ENCODE measurements at regions not wholly inside any gene's neighbourhood (a gene's known extent, or its start where the extent isn't known, plus 50 kb on each side); places are given as distances from the start of the nearest gene placed in this dataset.
"Not testable (repeated sequence)": the region's sequence is repeated elsewhere in the genome, so short reads cannot be mapped to it uniquely, and the experiment has no call there.

DNA sequence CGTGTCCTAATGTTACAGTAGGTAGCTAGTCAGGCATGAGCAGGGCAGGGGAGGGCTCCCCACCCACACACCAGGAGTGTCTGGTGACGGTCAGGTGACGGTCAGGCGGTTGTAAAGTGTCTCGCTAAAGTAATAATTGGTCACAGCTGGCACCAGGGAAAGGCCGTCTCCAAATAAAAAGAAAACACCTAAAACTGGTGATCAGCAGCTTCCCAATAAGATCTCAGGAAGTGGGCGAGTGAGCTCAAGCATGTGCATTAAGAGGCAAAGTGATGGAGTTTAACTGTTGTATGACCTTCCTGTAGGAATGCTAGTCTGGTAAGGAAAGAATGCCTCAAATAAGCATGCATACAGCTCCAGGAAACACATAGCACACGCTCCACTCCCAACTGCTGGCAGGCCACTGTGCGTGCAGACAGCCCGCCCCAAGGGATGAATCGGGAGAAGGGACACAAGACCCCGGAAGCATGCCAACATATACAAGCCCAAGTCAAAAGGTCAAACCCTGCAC lies 177.1 kb downstream of the RNF144A start:
- peak; percentile 57 for DNase-seq (ENCODE audit: low spot score)

DNA sequence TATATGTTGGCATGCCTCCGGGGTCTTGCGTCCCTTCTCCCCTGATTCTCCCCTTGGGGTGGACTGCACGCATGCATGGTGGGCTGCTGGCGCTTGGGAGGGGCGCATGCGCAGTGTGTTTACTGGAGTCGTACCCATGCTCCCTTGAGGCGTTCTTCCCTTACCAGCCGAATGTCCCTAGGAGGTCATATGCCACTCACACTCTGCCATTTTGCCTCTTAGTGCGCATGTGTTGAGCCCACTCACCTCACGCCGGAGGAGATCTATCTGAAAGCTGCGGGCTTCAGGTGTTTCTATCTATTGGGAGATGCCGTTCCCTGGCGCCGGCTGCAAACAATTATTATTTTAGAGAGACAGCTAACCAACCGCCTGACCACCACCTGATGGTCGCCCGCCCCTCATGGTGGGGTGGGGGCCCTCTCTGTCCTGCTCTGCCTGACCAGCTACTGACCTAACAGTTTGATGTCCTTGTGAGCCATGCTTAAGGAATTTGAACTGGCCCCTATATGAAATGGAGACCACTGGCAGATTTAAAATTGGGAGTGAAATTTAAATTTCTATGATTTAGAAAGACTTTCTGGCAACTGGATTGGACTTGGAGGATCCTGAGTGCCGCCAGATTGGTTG lies 179.6 kb downstream of the RNF144A start:
- DNase-seq (ENCODE audit: low spot score), result no peak

DNA sequence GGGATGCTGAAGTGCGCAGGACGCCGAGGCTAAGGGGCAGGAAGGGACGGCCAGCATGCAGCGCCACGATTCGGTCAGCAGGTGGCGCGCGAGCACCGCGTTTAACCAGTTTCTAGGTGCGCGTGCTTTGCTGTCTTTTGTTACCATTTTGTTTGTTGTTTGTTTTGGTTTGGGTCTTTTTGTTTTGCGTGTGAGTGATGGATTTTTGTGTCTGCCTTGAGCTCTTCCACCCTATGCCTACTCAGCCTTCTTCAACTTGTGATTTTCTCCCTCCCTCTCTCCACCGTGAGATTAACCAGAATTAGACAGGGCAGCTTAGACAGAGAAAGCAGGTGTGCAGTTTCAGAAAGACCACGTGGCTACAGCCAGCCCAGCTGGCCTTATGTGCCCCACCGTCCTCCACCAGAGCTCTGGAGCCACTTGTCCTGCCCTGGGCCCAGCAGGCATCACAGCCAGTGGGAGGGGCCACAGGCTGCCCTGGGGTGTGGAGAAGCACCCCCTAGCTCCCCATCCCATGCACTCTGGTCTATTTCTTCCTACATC lies 180.2 kb downstream of the RNF144A start:
- peak; percentile 82 for DNase-seq (ENCODE audit: low spot score)

DNA sequence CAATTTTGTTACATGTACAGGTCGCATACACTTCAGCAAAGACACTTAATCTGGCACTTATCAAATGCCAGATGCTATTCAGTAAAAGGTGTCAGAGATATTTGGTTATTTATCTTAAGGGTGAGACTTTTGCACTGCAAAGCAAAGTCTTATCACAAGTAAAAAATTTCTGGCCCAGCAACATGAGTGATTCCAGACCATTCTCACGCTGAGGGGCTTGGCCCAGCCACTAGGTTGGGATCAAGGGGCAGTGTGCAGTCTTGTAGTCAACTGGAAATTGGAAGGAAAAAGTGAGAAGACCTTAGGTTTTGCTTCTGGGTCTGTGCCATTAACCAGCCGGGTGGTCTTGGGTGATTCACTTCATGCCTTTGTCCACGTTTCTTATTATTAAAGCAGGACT lies 181.6 kb downstream of the RNF144A start:
- DNase-seq (ENCODE audit: low spot score), result no peak

DNA sequence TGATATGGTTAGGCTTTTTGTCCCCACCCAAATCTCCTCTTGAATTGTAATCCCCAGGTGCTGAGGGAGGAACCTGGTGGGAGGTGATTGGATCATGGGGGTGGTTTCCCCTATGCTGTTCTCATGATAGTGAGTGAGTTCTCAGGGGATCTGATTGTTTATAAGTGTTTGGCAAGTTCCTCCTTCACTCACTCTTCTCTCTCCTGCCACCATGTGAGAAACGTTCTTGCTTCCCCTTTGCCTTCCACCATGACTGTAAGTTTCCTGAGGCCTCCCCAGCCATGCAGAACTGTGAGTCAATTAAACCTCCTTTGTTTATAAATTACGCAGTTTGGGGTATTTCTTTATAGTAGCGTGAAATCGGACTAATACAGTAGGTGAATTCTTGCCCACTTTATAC lies 182.5 kb downstream of the RNF144A start:
- not testable (repeated sequence) for DNase-seq (ENCODE audit: low spot score)

DNA sequence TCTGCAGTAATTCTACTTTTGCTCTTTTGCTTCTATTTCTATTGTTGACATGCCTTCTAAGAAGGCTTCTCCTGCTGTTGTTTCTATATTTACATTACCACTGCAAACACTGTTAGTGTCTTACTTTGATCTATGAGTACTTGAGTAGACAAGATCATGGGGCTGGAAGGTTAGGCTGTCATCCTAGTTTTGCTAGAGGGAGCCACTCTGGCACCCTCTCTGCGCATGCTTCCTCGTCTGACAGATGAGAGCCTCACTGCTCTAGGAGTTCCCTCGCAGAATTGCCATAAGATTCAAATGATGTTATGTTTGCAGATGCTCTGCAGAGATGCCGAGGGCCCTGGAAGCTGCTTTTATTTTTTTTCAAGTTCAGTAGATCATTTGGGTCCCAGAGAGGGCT lies 185.6 kb downstream of the RNF144A start:
- DNase-seq (ENCODE audit: low spot score), result no peak

DNA sequence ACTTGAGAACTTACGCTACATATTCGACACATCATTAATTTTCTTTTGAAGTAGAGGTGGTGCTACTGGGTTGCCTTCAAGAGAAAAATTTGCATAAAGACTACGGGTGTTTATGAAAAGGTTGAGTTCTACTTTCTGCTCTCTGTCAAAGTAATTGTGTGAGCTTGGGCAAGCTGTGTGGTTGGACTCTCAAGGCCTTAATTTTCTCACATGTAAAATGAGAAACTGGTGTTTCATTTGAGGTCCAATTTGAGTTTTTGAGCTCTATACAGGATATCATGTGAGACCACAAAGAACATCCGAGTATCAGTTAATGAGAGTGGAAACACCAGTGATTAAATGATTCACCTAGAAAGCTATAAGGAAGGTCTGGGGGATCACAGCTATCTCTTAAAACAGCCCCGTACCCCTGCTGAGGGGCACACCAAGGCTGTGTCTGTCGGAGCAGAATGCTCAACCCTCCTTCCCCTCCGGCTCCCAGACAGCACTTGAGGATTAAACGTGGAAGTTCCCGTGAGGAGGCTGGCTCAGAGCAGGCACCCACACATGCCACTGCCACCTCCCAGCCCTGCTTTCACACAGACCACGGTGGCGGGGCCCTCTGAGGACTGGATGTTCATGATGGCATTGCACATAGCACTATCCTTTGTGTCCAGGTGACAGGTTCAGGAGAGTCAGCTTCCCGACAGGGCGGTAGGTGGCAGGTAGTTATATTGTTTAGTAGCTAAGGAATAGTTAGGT lies 191.8 kb downstream of the RNF144A start:
- DNase-seq (ENCODE audit: low spot score), result no peak

DNA sequence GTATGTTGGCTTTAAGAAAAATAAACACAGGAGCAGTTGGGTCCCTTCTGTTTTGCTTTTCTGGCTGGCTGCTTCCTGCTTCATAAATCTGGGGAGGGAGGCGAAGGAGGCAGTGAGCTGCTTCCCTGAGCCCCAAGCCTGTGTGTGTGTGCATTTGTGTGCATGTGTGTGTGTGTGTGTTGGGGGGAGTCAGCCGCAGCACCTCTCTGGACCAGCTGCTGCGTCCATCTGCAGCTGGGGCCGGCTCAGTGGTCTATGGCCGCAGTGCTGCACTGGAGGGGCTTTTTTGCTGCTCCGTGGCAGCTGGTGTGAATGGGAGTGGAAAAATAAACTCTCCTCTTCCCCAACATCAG lies 192.3 kb downstream of the RNF144A start:
- no peak for DNase-seq (ENCODE audit: low spot score)

DNA sequence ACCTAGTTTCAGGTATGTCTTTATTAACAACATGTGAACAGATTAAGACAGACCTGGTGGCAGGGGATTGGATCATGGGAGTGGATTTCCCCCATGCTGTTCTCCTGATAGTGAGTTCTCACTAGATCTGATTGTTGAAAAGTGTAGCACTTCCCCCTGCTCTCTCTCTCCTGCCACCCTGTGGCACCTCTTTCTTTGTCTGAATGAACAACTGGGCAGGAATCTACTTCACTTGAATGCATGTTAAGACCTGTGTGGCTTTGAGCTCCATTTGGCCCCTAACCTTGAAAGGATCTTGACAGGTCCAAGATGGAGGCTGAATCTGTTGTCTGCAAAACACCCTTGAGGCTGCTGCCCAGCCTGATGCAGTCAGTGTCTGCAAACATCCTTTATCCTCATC lies 194.4 kb downstream of the RNF144A start:
- DNase-seq (ENCODE audit: low spot score), result no peak

DNA sequence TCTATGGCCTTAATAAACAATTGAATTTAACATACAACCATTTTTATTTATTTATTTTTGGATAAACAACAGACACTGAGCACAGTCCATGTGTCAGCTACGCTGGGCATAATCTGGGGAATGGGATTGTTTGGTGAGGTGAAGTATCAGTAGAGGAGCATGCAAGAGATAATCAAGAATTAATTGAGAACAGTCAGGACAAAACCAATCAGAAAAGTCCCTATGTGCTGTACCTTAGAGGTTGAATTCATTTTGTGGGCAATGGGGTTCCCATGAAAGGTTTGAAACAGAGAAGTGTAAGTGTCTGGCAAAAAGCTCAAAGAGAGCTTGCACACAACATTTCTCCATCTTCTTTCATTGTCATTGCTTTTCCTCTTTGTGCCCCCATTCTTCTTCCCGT lies 198.2 kb downstream of the RNF144A start:
- DNase-seq (ENCODE audit: low spot score), result no peak

DNA sequence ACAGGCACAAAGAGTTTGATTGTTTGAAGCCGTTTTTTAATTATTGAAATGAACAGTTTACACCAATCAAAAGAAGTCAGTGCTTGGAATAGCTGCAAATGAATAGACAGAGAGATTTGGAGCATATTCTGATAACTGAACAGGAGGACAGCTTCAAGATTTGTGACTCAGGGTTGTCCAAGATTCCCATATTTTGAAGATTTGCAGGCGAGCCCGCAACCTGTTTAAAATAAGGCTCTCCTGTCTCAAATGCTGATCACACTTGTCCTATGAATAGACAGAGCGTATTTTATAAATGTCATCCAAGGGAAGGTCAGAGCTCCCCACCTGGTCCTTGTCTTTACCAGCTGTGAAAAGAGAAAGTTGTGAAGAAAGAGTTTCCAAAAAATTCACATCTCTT lies 198.7 kb downstream of the RNF144A start:
- DNase-seq (ENCODE audit: low spot score), result no peak

DNA sequence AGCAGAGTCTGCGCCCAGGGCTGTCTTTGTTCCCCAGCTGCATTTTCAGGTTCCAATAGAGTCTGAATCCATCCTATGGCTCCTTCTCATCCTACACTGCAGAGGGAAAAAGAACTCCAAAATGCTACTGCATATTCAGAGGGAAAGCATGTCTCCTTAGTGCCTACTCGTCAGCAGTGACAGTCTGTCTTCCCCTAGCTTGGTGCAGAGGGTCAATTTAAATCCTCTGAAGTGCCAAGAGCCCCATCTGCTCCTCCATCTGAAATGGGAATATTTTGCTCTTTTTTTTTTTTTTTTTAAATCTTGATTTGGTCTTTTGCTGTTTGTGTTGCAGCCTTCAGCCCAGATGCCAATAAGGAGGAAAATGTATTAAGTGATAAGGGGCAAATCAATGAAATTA lies 199.3 kb downstream of the RNF144A start:
- peak; percentile 66 for DNase-seq (ENCODE audit: low spot score)

DNA sequence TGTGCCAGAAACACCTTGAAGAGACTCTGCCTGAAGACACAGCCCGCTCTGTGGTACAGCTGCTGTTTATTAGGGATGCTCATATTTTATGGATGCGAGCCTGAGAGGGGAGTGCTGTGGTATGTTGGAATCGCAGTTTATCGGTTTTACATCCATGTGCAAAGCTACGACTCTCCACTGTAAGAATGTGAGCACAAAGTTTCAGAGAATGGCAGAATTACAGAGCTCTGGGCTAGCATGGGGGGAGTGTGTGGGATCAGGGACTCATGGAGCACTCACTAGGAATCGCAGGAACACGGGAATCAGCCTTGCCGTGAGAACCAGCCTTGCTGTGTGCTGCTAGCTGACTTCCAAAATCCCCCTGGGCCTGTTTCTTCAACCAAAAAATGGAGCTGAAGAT lies 199.9 kb downstream of the RNF144A start:
- DNase-seq (ENCODE audit: low spot score), result peak; percentile 30

DNA sequence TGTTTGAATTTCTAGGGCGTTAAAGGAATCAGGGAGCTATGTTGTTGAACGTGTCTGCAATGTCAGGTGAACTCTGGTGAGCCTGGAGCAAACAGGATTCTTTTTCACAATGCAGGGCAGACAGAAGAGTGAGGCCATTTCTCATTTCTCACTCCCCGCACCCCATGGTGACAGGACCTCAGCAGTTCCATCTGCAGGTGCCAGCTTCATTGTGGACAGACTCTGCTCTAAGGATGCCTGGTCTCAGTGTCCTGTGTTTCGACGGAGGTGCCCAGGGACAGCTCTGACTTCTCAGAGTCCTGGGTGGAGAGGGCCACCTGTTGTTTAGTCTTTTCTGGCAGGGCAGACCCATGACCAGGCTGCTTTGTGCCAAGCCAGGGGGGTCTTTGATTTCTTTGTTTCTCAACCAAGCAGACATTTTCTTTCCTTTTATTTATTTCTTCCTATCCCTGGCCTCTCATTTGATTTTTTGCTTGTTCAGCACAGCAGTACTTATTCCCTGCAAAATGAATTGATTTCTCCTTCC lies 201.5 kb downstream of the RNF144A start:
- peak; percentile 27 for DNase-seq (ENCODE audit: low spot score)

DNA sequence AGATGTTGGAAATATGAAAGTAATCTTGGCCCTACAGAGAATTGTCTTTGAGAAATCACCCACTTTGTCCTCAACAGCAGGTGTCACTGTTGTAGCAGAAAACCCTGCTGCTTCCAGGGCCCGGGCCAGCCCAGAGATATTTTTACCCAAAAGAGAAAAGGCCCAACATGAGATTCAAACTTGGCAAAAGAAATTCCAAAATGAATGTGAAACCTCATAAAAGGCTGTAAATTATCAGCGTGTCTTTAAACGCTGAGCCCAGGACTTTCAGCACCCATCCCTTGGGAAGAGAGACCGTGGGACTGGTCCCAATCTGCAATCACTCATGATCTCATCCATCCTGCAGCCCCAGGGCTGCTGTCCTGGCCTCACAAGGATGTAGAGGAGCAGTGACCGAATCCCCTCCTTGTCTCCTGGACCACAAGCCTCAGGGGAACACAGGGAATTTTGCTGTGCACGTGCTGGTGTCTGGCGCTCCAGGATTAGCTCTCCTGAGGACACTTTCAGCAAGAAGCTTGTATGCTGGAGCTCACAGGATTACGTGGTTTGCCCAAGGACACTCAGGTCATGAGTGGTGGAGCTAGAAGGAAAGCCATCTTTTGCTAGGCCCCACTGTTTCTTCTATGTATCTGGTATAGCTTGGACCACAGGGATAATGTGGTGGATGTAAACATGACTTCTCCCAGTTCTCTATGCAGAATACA lies 202.1 kb downstream of the RNF144A start:
- peak; percentile 73 for DNase-seq (ENCODE audit: low spot score)

DNA sequence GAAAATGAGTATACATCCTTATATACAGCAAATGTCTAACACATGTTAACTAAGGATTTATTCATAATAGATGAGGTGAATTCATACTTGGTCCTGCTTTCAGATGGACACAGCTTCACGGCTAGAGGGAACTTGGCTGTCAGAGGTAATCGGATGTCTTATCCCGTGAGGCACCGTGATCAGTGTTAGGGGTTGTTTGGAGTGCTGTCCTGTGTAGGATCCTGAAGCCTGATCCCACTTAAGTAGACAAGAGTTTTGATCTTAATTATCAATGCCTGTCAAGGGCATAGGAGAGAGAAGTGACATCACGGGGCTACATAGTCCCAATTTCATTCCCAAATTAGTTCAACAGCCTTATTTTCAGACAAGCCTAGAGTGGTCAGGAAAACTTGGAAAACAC lies 204.6 kb downstream of the RNF144A start:
- DNase-seq (ENCODE audit: low spot score), result no peak

DNA sequence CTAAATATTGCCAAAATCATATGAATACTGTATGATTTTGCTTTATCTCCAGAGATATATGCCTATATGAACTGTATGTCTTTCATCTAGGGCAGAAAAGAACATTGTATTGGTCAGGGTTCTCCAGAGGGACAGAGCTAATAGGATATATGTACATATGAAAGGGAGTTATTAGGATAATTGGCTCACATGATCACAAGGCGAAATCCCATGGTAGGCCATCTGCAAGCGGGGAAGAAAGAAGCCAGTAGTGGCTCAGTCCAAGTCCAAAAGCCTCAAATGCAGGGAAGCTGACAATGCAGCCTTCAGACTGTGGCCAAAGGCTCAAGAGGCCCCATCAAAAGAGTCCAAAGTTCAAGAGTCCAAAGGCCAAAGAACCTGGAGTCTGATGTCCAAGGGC lies 209.9 kb downstream of the RNF144A start:
- DNase-seq (ENCODE audit: low spot score), result no peak

DNA sequence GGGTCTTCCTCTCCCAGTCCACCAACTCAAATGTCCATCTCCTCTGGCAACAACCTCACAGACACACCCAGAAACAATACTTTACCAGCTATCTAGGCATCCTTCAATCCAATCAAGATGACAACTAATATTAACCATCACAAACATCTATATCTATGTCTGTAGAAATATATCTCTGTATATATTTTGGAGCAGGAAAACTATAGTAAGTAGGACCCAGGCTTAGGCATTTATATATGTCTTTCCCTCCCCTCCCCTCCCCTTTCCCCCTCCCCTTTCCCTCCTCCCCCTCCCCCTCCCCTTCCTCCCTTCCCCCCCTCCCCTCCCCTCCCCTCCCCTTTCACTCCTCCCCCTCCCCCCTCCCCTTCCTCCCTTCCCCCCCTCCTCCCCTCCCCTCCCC lies 210.5 kb downstream of the RNF144A start:
- no peak for DNase-seq (ENCODE audit: low spot score)

DNA sequence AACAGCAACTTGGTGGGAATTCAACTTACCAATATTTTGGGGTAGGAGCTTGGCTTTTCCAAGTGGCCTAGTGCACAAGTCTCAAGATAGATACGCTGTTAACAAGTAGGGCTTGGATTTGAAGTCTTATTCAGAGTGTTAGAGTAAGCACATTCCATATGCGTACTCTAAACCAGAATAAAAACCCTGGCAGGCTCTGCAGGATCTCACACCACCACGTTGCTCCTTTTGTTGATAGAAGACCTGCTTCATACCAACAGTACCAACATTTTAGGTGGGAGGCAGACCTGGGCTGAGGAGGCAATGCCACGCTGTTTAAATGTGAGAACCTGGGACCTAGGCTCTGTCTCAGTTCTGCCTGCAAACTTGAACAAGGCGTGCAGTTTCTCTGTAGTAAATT lies 214.0 kb downstream of the RNF144A start:
- DNase-seq (ENCODE audit: low spot score), result no peak

DNA sequence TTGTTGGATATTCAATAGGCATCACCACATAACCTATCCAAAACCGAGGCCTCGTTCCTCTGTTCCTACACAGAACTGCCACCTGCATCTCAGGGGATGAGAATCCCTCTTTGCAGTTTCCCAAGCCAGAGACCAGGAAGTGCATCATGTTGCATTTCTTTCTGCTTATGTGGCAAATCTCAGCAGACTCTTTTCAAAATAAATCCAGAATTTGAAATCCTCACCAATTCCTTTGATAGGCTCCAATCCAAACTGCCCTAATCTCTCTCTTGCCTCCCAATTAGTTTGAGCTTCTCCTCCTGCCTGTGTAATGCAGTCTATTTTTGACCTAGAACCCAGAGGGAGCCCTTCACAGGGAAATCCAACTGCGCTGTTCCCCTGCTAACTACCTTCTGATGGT lies 215.5 kb downstream of the RNF144A start:
- no peak for DNase-seq (ENCODE audit: low spot score)

DNA sequence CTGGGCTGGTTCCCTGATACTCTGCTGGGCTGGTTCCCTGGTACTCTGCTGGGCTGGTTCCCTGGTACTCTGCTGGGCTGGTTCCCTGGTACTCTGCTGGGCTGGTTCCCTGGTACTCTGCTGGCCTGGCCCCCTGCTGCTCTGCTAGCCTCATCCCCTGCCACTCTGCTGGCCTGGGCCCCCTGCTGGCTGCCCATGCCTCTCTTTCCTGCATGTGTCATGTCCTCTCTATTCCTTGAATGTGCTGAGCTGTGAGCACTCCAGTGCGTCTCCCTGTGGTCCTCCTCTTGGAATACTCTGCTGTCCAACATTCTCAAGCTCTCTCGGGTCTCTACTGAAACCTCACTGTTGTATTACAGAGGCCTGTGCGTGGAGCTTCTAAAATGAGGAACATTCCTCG lies 216.3 kb downstream of the RNF144A start:
- DNase-seq (ENCODE audit: low spot score), result no peak

DNA sequence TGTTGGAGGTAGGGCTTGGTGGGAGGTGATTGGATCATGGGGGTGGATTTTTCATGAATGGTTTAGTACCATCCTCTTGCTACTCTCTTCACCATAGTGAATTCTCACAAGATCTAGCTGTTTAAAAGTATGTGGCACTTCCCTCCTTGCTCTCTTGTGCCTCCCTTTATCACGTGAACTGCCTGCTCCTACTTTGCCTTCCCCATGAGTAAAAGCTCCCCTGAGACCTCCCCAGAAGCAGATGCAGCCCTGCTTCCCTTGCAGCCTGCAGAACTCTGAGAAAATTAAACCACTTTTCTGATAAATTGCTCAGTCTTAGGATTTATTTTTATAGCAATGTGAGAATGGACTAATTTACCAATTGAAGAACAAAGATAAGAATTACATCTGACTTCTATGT lies 223.1 kb downstream of the RNF144A start:
- no peak for DNase-seq (ENCODE audit: low spot score)

DNA sequence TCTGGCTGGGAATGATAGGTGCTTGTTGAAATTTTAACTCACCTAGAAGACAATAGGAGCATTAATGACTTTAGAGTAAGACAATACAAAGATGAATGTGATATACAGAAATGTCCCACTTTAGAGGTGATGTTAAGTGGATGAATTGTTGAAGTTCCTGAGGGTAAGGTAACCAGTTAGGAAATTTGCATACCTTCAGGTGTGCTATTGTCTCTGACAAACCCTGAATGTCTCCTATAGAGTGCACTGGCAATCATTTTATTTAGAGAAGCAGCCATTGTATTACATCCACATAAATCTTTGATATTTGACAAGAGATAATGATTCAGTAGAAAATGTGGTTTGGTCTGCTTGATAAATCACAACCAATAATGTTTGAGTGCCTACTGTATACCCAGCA lies 228.5 kb downstream of the RNF144A start:
- DNase-seq (ENCODE audit: low spot score), result no peak
